ENCODE measurements at regions not wholly inside any gene's neighbourhood (a gene's known extent, or its start where the extent isn't known, plus 50 kb on each side); places are given as distances from the start of the nearest gene placed in this dataset.

DNA sequence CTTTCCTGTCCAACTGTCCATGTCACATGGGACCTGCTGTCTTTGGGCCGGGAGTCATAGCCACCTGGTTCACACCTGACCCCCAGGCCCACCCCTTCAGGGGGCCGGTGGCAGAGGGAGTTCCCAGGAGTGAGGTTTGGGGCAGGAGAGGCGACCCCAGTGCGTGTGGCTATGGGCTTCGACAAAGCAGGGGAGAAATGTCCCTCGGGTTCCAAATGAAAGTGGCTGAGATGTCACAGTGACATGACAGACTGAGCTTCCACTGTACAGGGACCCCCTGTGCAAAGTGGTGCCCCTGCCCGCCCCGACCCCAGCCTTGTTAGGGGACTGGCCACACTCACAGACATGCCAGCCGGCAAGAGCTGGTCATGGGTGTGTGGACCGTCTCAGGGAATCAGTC lies 1297.0 kb downstream of the BRD1 start:
- no peak overlapping the region for H3K27ac ChIP-seq (ENCODE audit: insufficient read depth, low read length)
- H3K14ac ChIP-seq (replicated peaks; ENCODE audit: low read depth, low read length), result no peak overlapping the region
- no peak overlapping the region for H2AK5ac ChIP-seq (ENCODE audit: low read depth, low read length)
- no peak overlapping the region for H4K91ac ChIP-seq (ENCODE audit: insufficient read depth, low read depth, low read length)
- no peak overlapping the region for H3K23ac ChIP-seq (ENCODE audit: low read depth, low read length)
- no peak overlapping the region for H2AFZ ChIP-seq (replicated peaks; ENCODE audit: low read length, poor library complexity)
- H3K4me1 ChIP-seq (ENCODE audit: control insufficient read depth, insufficient read depth, low read length), result no peaks in the 10 kb centered on the region
- H3K4me2 ChIP-seq (ENCODE audit: low read depth, low read length), result no peak overlapping the region
- no peaks in the 10 kb centered on the region for H4K20me1 ChIP-seq (ENCODE audit: insufficient read depth, low read length)
- no peaks in the 10 kb centered on the region for H3K9me1 ChIP-seq (ENCODE audit: insufficient read depth, low read length)
- no peak overlapping the region for H2BK5ac ChIP-seq (ENCODE audit: low read depth, low read length, poor library complexity, severe bottlenecking)
- TF ChIP-seq RFX5 (IDR thresholded peaks at IDR 0.05; ENCODE audit: low read depth, low read length) (no peak), NFE2L2 (IDR thresholded peaks at IDR 0.05; ENCODE audit: low read depth, low read length) (no peak), RAD21 (IDR thresholded peaks at IDR 0.05; ENCODE audit: low read length) (no peak), MAZ (IDR thresholded peaks at IDR 0.05; ENCODE audit: borderline replicate concordance, low read depth, low read length) (no peak)
- TF ChIP-seq, protein P1, sequence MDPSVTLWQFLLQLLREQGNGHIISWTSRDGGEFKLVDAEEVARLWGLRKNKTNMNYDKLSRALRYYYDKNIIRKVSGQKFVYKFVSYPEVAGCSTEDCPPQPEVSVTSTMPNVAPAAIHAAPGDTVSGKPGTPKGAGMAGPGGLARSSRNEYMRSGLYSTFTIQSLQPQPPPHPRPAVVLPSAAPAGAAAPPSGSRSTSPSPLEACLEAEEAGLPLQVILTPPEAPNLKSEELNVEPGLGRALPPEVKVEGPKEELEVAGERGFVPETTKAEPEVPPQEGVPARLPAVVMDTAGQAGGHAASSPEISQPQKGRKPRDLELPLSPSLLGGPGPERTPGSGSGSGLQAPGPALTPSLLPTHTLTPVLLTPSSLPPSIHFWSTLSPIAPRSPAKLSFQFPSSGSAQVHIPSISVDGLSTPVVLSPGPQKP (IDR thresholded peaks at IDR 0.05; ENCODE audit: borderline replicate concordance, low read depth, low read length), result no peak
- TF ChIP-seq, protein P2, sequence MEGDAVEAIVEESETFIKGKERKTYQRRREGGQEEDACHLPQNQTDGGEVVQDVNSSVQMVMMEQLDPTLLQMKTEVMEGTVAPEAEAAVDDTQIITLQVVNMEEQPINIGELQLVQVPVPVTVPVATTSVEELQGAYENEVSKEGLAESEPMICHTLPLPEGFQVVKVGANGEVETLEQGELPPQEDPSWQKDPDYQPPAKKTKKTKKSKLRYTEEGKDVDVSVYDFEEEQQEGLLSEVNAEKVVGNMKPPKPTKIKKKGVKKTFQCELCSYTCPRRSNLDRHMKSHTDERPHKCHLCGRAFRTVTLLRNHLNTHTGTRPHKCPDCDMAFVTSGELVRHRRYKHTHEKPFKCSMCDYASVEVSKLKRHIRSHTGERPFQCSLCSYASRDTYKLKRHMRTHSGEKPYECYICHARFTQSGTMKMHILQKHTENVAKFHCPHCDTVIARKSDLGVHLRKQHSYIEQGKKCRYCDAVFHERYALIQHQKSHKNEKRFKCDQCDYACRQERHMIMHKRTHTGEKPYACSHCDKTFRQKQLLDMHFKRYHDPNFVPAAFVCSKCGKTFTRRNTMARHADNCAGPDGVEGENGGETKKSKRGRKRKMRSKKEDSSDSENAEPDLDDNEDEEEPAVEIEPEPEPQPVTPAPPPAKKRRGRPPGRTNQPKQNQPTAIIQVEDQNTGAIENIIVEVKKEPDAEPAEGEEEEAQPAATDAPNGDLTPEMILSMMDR (conservative IDR thresholded peaks at IDR 0.05; ENCODE audit: low read depth, low read length), result no peak
- no peak overlapping the region for H4K8ac ChIP-seq (ENCODE audit: low read depth in 2 of 2, low read length in 2 of 2)
- H3K36me3 ChIP-seq (ENCODE audit: control insufficient read depth, insufficient read depth, low read length), result no peaks in the 10 kb centered on the region
- no peak overlapping the region for H3K9ac ChIP-seq (ENCODE audit: low read depth, low read length)
- no peak overlapping the region for H3K4me3 ChIP-seq (ENCODE audit: insufficient read depth, low read depth, low read length)
- ATAC-seq (ENCODE audit: low read depth), result no peak
- H2BK120ac ChIP-seq (ENCODE audit: low read depth, low read length), result no peak overlapping the region
- H3K27me3 ChIP-seq (ENCODE audit: control insufficient read depth, insufficient read depth, low read length), result no peaks in the 10 kb centered on the region
- WGBS, 2 experiments (ENCODE audit: extremely low coverage in 2 of 2, insufficient read length in 1 of 2), result 68% methylated on average over 3 of the region's 10 CpGs; no CpG with 5 or more reads in 1 of the 2 experiments
- ChIA-PET CTCF (no interaction called here), POLR2A (ENCODE audit: unreplicated experiment) (no interaction called here)
- intact Hi-C loops (cut with micrococcal nuclease) (no loop called here), dilution Hi-C loops (cut with HindIII; ENCODE audit: low sequenced_read_pairs, unreplicated experiment) (no loop called here), in situ Hi-C loops (cut with MboI; ENCODE audit: low sequenced_read_pairs) (no loop called here)
- no peak overlapping the region for H3K56ac ChIP-seq (ENCODE audit: extremely low read depth, insufficient read depth, low read length)
- H3K18ac ChIP-seq (ENCODE audit: low read depth, low read length), result no peak overlapping the region
- H2BK20ac ChIP-seq (ENCODE audit: low read depth, low read length), result no peak overlapping the region
- H3K4ac ChIP-seq (ENCODE audit: low read depth, low read length), result no peak overlapping the region
- no peaks in the 10 kb centered on the region for H3K79me1 ChIP-seq (ENCODE audit: low read depth in 1 of 2, low read length in 2 of 2)
- no peak overlapping the region for H2BK15ac ChIP-seq (ENCODE audit: low read depth, low read length)
- peaks cover 72% of the 10 kb centered on the region for H3K9me3 ChIP-seq (ENCODE audit: control insufficient read depth, insufficient read depth, low read length)
- H4K5ac ChIP-seq (ENCODE audit: low read depth, low read length), result no peak overlapping the region
- BruUV-seq (replicated peaks), result no TSS peak
- H2AK9ac ChIP-seq (replicated peaks; ENCODE audit: low read depth, low read length, poor library complexity), result no peak overlapping the region
- DNase-seq, result no peak

All from IMR-90 (cell line).